ENCODE measurements at regions not wholly inside any gene's neighbourhood (a gene's known extent, or its start where the extent isn't known, plus 50 kb on each side); places are given as distances from the start of the nearest gene placed in this dataset.
A peak's percentile ranks its signal among the peaks of the same experiment; 100 is the strongest.

DNA sequence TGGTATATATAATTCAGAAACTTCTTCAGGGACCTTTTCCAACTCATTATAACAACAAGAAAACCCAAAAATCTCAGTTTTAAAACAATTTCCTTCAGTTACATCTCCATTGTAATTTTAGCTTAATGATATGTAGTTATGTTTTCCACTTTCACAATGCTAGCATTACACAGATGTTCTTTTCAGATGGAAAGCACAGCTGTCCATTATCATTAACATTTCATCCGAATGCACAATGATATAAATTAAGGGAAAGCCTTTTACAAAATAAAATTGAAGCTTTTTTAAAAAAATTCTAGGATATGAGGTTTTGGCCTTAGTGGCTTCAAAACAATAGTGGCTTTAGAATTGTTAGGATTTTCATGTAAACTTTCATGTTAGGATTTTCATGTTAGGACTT, 389.2 kb downstream of the ADAM29 start:
- DNase-seq (ENCODE audit: low spot score) = no peak
- peaks cover under 1% of the 10 kb centered on the region for H3K36me3 Mint-ChIP-seq (ENCODE audit: low read depth)
- no peak overlapping the region for H3K4me3 Mint-ChIP-seq (ENCODE audit: unreplicated experiment)
- H3K27ac Mint-ChIP-seq (ENCODE audit: unreplicated experiment) = no peak overlapping the region
- peaks cover 26% of the 10 kb centered on the region for H3K4me1 Mint-ChIP-seq (ENCODE audit: low read depth)
- TF ChIP-seq, protein P1, sequence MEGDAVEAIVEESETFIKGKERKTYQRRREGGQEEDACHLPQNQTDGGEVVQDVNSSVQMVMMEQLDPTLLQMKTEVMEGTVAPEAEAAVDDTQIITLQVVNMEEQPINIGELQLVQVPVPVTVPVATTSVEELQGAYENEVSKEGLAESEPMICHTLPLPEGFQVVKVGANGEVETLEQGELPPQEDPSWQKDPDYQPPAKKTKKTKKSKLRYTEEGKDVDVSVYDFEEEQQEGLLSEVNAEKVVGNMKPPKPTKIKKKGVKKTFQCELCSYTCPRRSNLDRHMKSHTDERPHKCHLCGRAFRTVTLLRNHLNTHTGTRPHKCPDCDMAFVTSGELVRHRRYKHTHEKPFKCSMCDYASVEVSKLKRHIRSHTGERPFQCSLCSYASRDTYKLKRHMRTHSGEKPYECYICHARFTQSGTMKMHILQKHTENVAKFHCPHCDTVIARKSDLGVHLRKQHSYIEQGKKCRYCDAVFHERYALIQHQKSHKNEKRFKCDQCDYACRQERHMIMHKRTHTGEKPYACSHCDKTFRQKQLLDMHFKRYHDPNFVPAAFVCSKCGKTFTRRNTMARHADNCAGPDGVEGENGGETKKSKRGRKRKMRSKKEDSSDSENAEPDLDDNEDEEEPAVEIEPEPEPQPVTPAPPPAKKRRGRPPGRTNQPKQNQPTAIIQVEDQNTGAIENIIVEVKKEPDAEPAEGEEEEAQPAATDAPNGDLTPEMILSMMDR (IDR thresholded peaks at IDR 0.05) = no peak
- no peaks in the 10 kb centered on the region for H3K9me3 Mint-ChIP-seq (ENCODE audit: low read depth)
- H3K27me3 Mint-ChIP-seq (ENCODE audit: low read depth) = no peaks in the 10 kb centered on the region

DNA sequence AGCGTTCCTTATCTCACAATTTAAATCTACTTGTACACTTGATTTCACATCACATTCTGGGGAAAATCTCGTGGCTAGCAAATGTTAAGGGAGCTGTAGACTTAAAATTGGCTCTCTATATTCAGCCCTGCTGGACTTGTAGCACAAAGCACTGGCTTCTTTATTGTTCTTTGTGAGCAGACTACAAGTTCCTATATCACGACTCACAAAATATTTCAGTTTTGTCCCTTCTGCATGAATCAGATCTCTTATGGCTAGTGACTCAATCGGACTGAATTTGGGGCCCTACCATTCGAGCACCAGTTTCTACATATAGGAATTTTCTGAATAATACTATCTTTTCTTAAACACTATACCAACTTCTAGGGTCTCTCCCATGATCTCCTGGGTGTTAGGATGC, 390.1 kb downstream of the ADAM29 start:
- H3K9me3 Mint-ChIP-seq (ENCODE audit: low read depth) = no peaks in the 10 kb centered on the region
- TF ChIP-seq, protein P1 (IDR thresholded peaks at IDR 0.05) = no peak
- no peaks in the 10 kb centered on the region for H3K27me3 Mint-ChIP-seq (ENCODE audit: low read depth)
- H3K36me3 Mint-ChIP-seq (ENCODE audit: low read depth) = no peaks in the 10 kb centered on the region
- DNase-seq (ENCODE audit: low spot score) = no peak
- H3K27ac Mint-ChIP-seq (ENCODE audit: unreplicated experiment) = no peak overlapping the region
- H3K4me1 Mint-ChIP-seq (ENCODE audit: low read depth) = peaks cover 26% of the 10 kb centered on the region
- H3K4me3 Mint-ChIP-seq (ENCODE audit: unreplicated experiment) = no peak overlapping the region

DNA sequence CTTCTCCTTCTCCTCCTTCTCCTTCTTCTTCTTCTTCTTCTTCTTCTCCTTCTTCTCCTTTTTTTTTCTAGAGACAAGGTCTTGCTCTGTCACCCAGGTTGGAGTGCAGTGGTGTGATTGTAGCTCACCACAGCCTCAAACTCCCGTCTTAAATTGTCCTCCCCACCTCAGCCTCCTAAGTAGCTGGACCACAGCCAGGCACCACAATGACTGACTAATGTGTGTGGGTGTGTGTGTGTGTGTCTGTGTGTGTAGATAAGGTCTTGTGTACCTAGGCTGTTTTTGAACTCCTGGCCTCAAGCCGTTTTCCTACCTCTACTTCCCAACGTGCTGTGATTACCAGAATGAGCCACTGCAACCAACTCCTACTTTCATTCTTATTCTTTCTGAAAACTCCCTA, 390.9 kb downstream of the ADAM29 start:
- Mint-ChIP-seq H3K4me3 (ENCODE audit: unreplicated experiment) (no peak overlapping the region), H3K4me1 (ENCODE audit: low read depth) (peaks cover 32% of the 10 kb centered on the region), H3K27ac (ENCODE audit: unreplicated experiment) (peak overlapping the region; percentile 60), H3K9me3 (ENCODE audit: low read depth) (no peaks in the 10 kb centered on the region), H3K27me3 (ENCODE audit: low read depth) (no peaks in the 10 kb centered on the region), H3K36me3 (ENCODE audit: low read depth) (no peaks in the 10 kb centered on the region)
- TF ChIP-seq, protein P1 (IDR thresholded peaks at IDR 0.05) = no peak
- no peak for DNase-seq (ENCODE audit: low spot score)

GRCh38 chr4:175325230-175325629, 407.1 kb downstream of the ADAM29 start:
- Mint-ChIP-seq H3K9me3 (ENCODE audit: low read depth) (peaks cover 3% of the 10 kb centered on the region), H3K27me3 (ENCODE audit: low read depth) (no peaks in the 10 kb centered on the region), H3K36me3 (ENCODE audit: low read depth) (no peaks in the 10 kb centered on the region), H3K4me3 (ENCODE audit: unreplicated experiment) (no peak overlapping the region), H3K27ac (ENCODE audit: unreplicated experiment) (no peak overlapping the region), H3K4me1 (ENCODE audit: low read depth) (peaks cover 6% of the 10 kb centered on the region)
- no peak for DNase-seq (ENCODE audit: low spot score)
- TF ChIP-seq, protein P1 (IDR thresholded peaks at IDR 0.05) = no peak

- H3K4me1 Mint-ChIP-seq (ENCODE audit: low read depth) = peaks cover 6% of the 10 kb centered on the region
- no peaks in the 10 kb centered on the region for H3K36me3 Mint-ChIP-seq (ENCODE audit: low read depth)
- no peaks in the 10 kb centered on the region for H3K27me3 Mint-ChIP-seq (ENCODE audit: low read depth)
- H3K9me3 Mint-ChIP-seq (ENCODE audit: low read depth) = peaks cover 3% of the 10 kb centered on the region
- no peak for DNase-seq (ENCODE audit: low spot score)
- H3K27ac Mint-ChIP-seq (ENCODE audit: unreplicated experiment) = no peak overlapping the region
- TF ChIP-seq, protein P1 (IDR thresholded peaks at IDR 0.05) = no peak
- H3K4me3 Mint-ChIP-seq (ENCODE audit: unreplicated experiment) = no peak overlapping the region
Measured at GRCh38 chr4:175326796-175327195, 408.6 kb downstream of the ADAM29 start.

Measured in chondrocyte (in vitro differentiated cells).